Endothelial cell of umbilical vein (primary cell): ENCODE measurements at regions not wholly inside any gene's neighbourhood (a gene's known extent, or its start where the extent isn't known, plus 50 kb on each side); places are given as distances from the start of the nearest gene placed in this dataset.

Experiments used
- BruUV-seq: library from RNA; stranded (reverse); fragments of 400-500 nt; replicated peaks from 2 replicates; lab custom pipeline; 2021; lab: Mats Ljungman, UMichigan
- CTCF ChIA-PET: fragments of 300-600, 350-600 bp; sonication (Branson Sonifier 250); formaldehyde crosslinking; loops from one replicate; lab custom pipeline; 2021; ENCODE audit warnings: antibody characterized with exemption, inconsistent platforms; lab: Charles Lee
- POLR2A ChIA-PET: fragments of 300-600, 350-600 bp; sonication (Branson Sonifier 250); formaldehyde crosslinking; loops from one replicate; lab custom pipeline; 2021; ENCODE audit warnings: antibody characterized with exemption, inconsistent platforms; lab: Charles Lee
- DNase-seq: peaks from one replicate; pipeline ENCODE4 v3.0.0-alpha.2; 2011; ENCODE audit warnings: low read depth, low spot score
- FAIRE-seq: peaks from 2 replicates; lab custom pipeline; 2011; peaks lifted over from hg19 to GRCh38; lab: Jason Lieb, UNC
- H2AFZ ChIP-seq: 2 replicates; pipeline ENCODE4 v1.6.0; 2012; ENCODE audit warnings: low read depth, low read length, control low read depth, inconsistent platforms
- H3K27ac ChIP-seq: 2 replicates; pipeline ENCODE4 v1.5.1; 2011; ENCODE audit warnings: low read depth, mild to moderate bottlenecking, control low read depth, low read length, moderate library complexity; ENCODE audit not compliant: insufficient read depth
- H3K27me3 ChIP-seq, 2 experiments: 2 replicates each; pipeline versions ENCODE4 v1.6.0 to v1.6.1; 2011; ENCODE audit warnings: low read length in 2 of 2, mixed read lengths in 1 of 2; ENCODE audit not compliant: control insufficient read depth in 2 of 2, insufficient read depth in 2 of 2
- H3K36me3 ChIP-seq, 2 experiments: 2 replicates in 1 of 2; 3 replicates in 1 of 2; pipeline ENCODE4 v1.5.1; 2011; ENCODE audit warnings: low read length in 2 of 2, mild to moderate bottlenecking in 1 of 2, moderate library complexity in 1 of 2; ENCODE audit not compliant: control insufficient read depth in 2 of 2, insufficient read depth in 2 of 2; ENCODE audit errors: extremely low read depth in 1 of 2
- H3K4me1 ChIP-seq: 3 replicates; pipeline ENCODE4 v1.5.1; 2011; ENCODE audit warnings: mild to moderate bottlenecking, low read length; ENCODE audit not compliant: control insufficient read depth, insufficient read depth; ENCODE audit errors: extremely low read depth
- H3K4me2 ChIP-seq: 2 replicates; pipeline ENCODE4 v1.6.1; 2011; ENCODE audit warnings: low read length, control low read depth, mixed read lengths; ENCODE audit not compliant: insufficient read depth
- H3K4me3 ChIP-seq, 3 experiments: fragments of 200-600 bp in 1 of 3; sonication (generic), shearing (Covaris generic) in 1 of 3; replicated peaks in 1 of 3; 2 replicates each; pipeline ENCODE4 v1.5.1; 2011 to 2016; ENCODE audit warnings: control low read depth in 3 of 3, low read length in 3 of 3, mild to moderate bottlenecking in 2 of 3, inconsistent platforms in 1 of 3, low read depth in 1 of 3, moderate library complexity in 1 of 3; ENCODE audit not compliant: insufficient read depth in 1 of 3
- H3K79me2 ChIP-seq: 2 replicates; pipeline ENCODE4 v1.6.0; 2012; ENCODE audit warnings: low read length, inconsistent platforms; ENCODE audit not compliant: control insufficient read depth, insufficient read depth
- H3K9ac ChIP-seq: replicated peaks from 2 replicates; pipeline ENCODE3; 2011; ENCODE audit warnings: low read length, control low read depth; ENCODE audit not compliant: insufficient read depth; ENCODE audit errors: extremely low read depth
- H3K9me1 ChIP-seq: replicated peaks from 3 replicates; pipeline ENCODE4 v1.6.0; 2011; ENCODE audit warnings: mild to moderate bottlenecking, low read length; ENCODE audit not compliant: control insufficient read depth, insufficient read depth; ENCODE audit errors: extremely low read depth
- H3K9me3 ChIP-seq: replicated peaks from 2 replicates; pipeline ENCODE4 v1.5.1; 2012; ENCODE audit warnings: low read length, inconsistent platforms; ENCODE audit not compliant: control insufficient read depth, insufficient read depth
- H4K20me1 ChIP-seq: replicated peaks from 2 replicates; pipeline ENCODE3; 2011; ENCODE audit warnings: mild to moderate bottlenecking, low read length; ENCODE audit not compliant: control insufficient read depth, insufficient read depth; ENCODE audit errors: extremely low read depth
- EZH2 ChIP-seq: IDR thresholded peaks from 2 replicates; pipeline ENCODE4 v1.6.1; 2012; ENCODE audit warnings: borderline replicate concordance, low read depth, mild to moderate bottlenecking, moderate library complexity, low read length, inconsistent platforms; ENCODE audit not compliant: severe bottlenecking
- FOS ChIP-seq: IDR thresholded peaks from 2 replicates; pipeline ENCODE4 v1.6.1; 2011; ENCODE audit warnings: mild to moderate bottlenecking, low read length, moderate library complexity, borderline replicate concordance; ENCODE audit not compliant: insufficient read depth
- GATA2 ChIP-seq: IDR thresholded peaks from 2 replicates; pipeline ENCODE4 v1.7.0; 2011; ENCODE audit warnings: low read depth, mild to moderate bottlenecking, moderate library complexity, mixed read lengths, low read length; ENCODE audit not compliant: insufficient read length, insufficient read depth
- JUN ChIP-seq: IDR thresholded peaks from 2 replicates; pipeline ENCODE4 v1.6.1; 2011; ENCODE audit warnings: borderline replicate concordance, low read depth; ENCODE audit not compliant: insufficient read length, insufficient read depth
- MAX ChIP-seq: IDR thresholded peaks from 2 replicates; pipeline ENCODE4 v1.6.1; 2011; ENCODE audit not compliant: insufficient read depth, insufficient read length
- MYC ChIP-seq: IDR thresholded peaks from one replicate; pipeline ENCODE4 v1.6.1; 2011; ENCODE audit warnings: mild to moderate bottlenecking, low read depth, low read length
- POLR2A ChIP-seq: IDR thresholded peaks from 2 replicates; pipeline ENCODE4 v1.6.1; 2012; ENCODE audit warnings: low read depth, mild to moderate bottlenecking, control low read depth, low read length
- POLR2AphosphoS5 ChIP-seq: IDR thresholded peaks from 2 replicates; pipeline ENCODE4 v1.6.1; 2012; ENCODE audit warnings: low read depth, mild to moderate bottlenecking, control low read depth, low read length, moderate library complexity; ENCODE audit not compliant: insufficient read depth
- dilution Hi-C: fragments of 300-500 bp; cut with MboI; formaldehyde crosslinking; loops from one replicate; pipeline ENCODE4 v1.15.0; 2019; ENCODE audit warnings: low sequenced_read_pairs; ENCODE audit not compliant: extremely low pct_ligation_motif_present
- intact Hi-C: fragments of 100-400 bp; cut with micrococcal nuclease; formaldehyde crosslinking; loops from one replicate; pipeline ENCODE4 v1.10.0; 2022
- TF ChIP-seq, protein P1 (sequence below), 2 donors: IDR thresholded peaks; 1 replicate in 1 of 2; 2 replicates in 1 of 2; pipeline ENCODE4 v1.5.1; 2011; ENCODE audit warnings: low read length in 2 of 2, mild to moderate bottlenecking in 2 of 2, moderate library complexity in 2 of 2, control low read depth in 1 of 2, inconsistent platforms in 1 of 2, low read depth in 1 of 2; ENCODE audit not compliant: insufficient read depth in 1 of 2; ENCODE audit errors: extremely low read depth in 1 of 2

GRCh38 chr22:49648053-49648452 is 179.6 kb downstream of the BRD1 start:
- Histone ChIP-seq H3K9me3 (no peaks in the 10 kb centered on the region), H2AFZ (no peak overlapping the region), H3K27me3 (no peaks in the 10 kb centered on the region), H3K4me2 (no peak overlapping the region), H3K79me2 (peaks cover 14% of the 10 kb centered on the region), H3K27ac (no peak overlapping the region), H4K20me1 (no peaks in the 10 kb centered on the region), H3K4me1 (no peaks in the 10 kb centered on the region), H3K9me1 (no peaks in the 10 kb centered on the region), H3K4me3 (no peak overlapping the region), H3K36me3 (peaks cover 0 to 5% of the 10 kb centered on the region in 2 experiments), H3K9ac (no peak overlapping the region)
- intact Hi-C loops (no loop called here), dilution Hi-C loops (no loop called here)
- TF ChIP-seq MYC (no peak), FOS (no peak), GATA2 (no peak), MAX (no peak), EZH2 (no peak), JUN (no peak), POLR2AphosphoS5 (no peak), POLR2A (no peak)
- TF ChIP-seq, protein P1, sequence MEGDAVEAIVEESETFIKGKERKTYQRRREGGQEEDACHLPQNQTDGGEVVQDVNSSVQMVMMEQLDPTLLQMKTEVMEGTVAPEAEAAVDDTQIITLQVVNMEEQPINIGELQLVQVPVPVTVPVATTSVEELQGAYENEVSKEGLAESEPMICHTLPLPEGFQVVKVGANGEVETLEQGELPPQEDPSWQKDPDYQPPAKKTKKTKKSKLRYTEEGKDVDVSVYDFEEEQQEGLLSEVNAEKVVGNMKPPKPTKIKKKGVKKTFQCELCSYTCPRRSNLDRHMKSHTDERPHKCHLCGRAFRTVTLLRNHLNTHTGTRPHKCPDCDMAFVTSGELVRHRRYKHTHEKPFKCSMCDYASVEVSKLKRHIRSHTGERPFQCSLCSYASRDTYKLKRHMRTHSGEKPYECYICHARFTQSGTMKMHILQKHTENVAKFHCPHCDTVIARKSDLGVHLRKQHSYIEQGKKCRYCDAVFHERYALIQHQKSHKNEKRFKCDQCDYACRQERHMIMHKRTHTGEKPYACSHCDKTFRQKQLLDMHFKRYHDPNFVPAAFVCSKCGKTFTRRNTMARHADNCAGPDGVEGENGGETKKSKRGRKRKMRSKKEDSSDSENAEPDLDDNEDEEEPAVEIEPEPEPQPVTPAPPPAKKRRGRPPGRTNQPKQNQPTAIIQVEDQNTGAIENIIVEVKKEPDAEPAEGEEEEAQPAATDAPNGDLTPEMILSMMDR (IDR thresholded peaks at IDR 0.05; ENCODE audit: extremely low read depth in 1 of 2, insufficient read depth in 1 of 2, low read depth in 1 of 2, low read length in 2 of 2) = no peak
- ChIA-PET POLR2A (no interaction called here), CTCF (no interaction called here)
- DNase-seq = no peak
- BruUV-seq = no TSS peak
- no peak for FAIRE-seq
